AG09319 (cell line): ENCODE measurements at regions not wholly inside any gene's neighbourhood (a gene's known extent, or its start where the extent isn't known, plus 50 kb on each side); places are given as distances from the start of the nearest gene placed in this dataset.

Experiments
- DNase-seq: peaks from one replicate; pipeline ENCODE4 v3.0.0-alpha.2; 2010; ENCODE audit warnings: low read depth; ENCODE audit errors: extremely low read depth
- TF ChIP-seq, protein P1 (sequence below): IDR thresholded peaks from 2 replicates; pipeline ENCODE4 v1.5.1; 2011; ENCODE audit warnings: low read depth, mild to moderate bottlenecking, inconsistent platforms, low read length, moderate library complexity

DNA sequence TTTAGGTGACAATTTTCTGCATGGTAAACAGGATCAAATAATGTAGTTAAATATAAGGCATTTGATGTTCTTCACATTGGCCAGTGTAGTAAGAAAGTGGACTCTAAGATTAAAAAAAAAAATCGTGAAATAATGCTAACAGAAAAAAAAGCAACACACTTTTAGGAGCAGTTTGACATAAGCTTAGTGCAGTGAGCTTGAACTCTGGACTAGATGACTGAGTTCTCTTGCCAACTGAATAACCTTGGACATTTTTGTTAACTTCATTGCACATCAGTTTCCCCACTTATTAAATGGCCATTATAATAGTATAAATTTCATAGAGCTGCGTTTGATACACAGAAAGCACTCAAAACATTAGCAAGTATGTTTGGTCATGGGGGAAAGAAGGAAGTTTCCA is 649.3 kb upstream of the ADGRL4 start:
- TF ChIP-seq, protein P1, sequence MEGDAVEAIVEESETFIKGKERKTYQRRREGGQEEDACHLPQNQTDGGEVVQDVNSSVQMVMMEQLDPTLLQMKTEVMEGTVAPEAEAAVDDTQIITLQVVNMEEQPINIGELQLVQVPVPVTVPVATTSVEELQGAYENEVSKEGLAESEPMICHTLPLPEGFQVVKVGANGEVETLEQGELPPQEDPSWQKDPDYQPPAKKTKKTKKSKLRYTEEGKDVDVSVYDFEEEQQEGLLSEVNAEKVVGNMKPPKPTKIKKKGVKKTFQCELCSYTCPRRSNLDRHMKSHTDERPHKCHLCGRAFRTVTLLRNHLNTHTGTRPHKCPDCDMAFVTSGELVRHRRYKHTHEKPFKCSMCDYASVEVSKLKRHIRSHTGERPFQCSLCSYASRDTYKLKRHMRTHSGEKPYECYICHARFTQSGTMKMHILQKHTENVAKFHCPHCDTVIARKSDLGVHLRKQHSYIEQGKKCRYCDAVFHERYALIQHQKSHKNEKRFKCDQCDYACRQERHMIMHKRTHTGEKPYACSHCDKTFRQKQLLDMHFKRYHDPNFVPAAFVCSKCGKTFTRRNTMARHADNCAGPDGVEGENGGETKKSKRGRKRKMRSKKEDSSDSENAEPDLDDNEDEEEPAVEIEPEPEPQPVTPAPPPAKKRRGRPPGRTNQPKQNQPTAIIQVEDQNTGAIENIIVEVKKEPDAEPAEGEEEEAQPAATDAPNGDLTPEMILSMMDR = no peak

GRCh38 chr1:79652426-79652825 is 645.9 kb upstream of the ADGRL4 start:
- TF ChIP-seq, protein P1 = no peak
- no peak for DNase-seq

More for the DNA sequence above, 649.3 kb upstream of the ADGRL4 start:
- no peak for DNase-seq

DNA sequence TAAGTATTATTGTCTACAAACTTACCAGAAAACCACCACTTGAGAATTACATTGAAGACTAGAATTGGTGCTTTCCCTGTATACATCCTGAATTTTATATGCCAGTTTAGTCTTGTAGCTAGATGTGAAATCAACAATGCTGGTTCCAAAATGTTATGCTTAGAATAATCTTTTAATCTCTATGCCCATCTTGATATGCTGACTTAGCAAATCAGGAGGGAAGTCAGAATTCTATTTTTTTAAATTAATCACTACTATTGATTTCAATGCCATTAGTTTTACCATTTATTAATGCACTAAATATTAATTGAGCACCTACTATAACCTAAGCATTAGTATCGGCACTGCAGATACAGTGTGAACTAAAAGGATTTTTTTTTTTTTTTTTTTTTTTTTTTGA is 641.6 kb upstream of the ADGRL4 start:
- no peak for DNase-seq
- TF ChIP-seq, protein P1 = no peak

DNA sequence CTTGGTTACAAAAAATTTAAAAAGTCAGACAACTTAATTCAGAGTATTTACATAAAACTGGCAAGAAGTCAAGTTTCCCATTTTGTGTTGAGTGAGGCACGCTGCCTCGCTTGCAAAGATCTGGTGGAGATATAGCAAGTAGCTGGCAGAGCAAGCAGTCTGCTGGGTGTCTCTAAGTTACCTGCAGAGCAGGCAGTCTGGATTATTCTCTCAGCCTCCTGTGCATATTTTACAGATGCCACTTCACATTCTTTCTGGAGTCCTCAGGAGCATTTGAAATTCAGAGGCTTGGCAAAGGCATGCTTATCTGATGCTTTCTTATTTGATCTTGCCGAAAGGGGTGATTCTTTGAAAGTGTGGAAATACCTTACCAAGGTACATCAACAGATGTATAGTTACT is 640.4 kb upstream of the ADGRL4 start:
- TF ChIP-seq, protein P1 = no peak
- DNase-seq = no peak

- DNase-seq = no peak
- TF ChIP-seq, protein P1 = no peak
Measured at GRCh38 chr1:79638382-79638781, 631.9 kb upstream of the ADGRL4 start.

GRCh38 chr1:79633456-79633855 is 626.9 kb upstream of the ADGRL4 start:
- peak; percentile 19 for DNase-seq
- TF ChIP-seq, protein P1 = no peak

DNA sequence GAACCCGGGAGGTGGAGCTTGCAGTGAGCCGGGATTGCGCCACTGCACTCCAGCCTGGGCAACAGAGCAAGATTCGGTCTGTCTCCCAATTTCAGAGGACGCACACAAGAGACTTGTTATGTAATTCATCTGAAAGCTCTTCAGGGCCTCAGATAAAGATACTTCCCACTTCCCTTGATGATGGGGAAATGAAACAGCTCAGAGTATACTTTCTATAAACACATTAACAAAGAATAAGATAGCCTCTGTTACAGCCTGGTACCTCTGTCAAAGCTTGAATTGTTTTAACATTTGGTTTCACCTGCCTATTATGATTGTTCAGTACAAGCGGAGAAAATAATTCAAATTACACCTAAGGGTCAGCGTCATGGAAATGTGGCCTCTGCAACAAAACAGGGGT is 622.9 kb upstream of the ADGRL4 start:
- TF ChIP-seq, protein P1 = no peak
- no peak for DNase-seq
